RWPE1 (cell line): ENCODE measurements at regions not wholly inside any gene's neighbourhood (a gene's known extent, or its start where the extent isn't known, plus 50 kb on each side); places are given as distances from the start of the nearest gene placed in this dataset.

ENCODE experiments used
- CTCF ChIA-PET: fragments of 350-600 bp; sonication (Branson Sonifier 250); formaldehyde crosslinking; extraction: SDS; loops from one replicate; lab custom pipeline; 2021; lab: Yijun Ruan, JAX
- POLR2A ChIA-PET: fragments of 400-600 bp; formaldehyde crosslinking; extraction: SDS; loops from one replicate; lab custom pipeline; 2020; ENCODE audit warnings: antibody characterized with exemption; ENCODE audit not compliant: low non-redundant PET; lab: Yijun Ruan, JAX
- DNase-seq: peaks from one replicate; pipeline ENCODE4 v3.0.0; 2012; ENCODE audit warnings: low spot score
- H3K27ac ChIP-seq: fragments of 450-650 bp; 2 replicates; pipeline ENCODE4 v1.5.1; 2017
- CTCF ChIP-seq: fragments of 450-650 bp; conservative IDR thresholded peaks from 2 replicates; pipeline ENCODE4 v1.5.1; 2017; ENCODE audit warnings: low read depth, mild to moderate bottlenecking

GRCh38 chr2:56484906-56485305 lies 301.1 kb downstream of the CCDC85A start:
- ChIA-PET POLR2A (no interaction called here), CTCF (no interaction called here)
- H3K27ac ChIP-seq: no peak overlapping the region
- TF ChIP-seq CTCF: no peak
- no peak for DNase-seq

GRCh38 chr2:56500317-56500716 lies 316.5 kb downstream of the CCDC85A start:
- DNase-seq: no peak
- ChIA-PET POLR2A (no interaction called here), CTCF (no interaction called here)
- H3K27ac ChIP-seq: no peak overlapping the region
- TF ChIP-seq CTCF: no peak

DNA sequence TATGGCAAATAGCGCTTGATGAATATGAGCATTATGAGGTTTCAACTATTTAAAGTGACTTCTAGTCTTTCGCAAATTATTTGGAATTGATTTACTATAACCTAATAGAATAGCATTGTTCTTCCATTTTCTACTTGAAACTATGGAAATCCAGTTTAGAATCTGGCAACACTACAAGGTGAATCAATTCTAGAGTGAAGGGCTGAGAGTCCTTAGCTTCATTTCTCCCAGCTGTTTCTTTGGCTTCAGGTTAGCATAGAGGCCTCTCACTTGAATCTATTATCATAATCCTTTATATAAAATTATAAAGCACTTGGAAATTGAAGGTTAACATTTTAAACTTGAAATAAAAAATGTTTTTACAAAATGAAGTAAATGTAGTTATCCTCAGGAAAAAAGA lies 318.8 kb downstream of the CCDC85A start:
- no peak for TF ChIP-seq CTCF
- DNase-seq: no peak
- ChIA-PET POLR2A (no interaction called here), CTCF (no interaction called here)
- H3K27ac ChIP-seq: no peak overlapping the region

- CTCF ChIA-PET: no interaction called here
- no peak overlapping the region for H3K27ac ChIP-seq
- TF ChIP-seq CTCF: no peak
- DNase-seq: no peak
- POLR2A ChIA-PET: no interaction called here
Observed at GRCh38 chr2:56505885-56506284, 322.1 kb downstream of the CCDC85A start.

DNA sequence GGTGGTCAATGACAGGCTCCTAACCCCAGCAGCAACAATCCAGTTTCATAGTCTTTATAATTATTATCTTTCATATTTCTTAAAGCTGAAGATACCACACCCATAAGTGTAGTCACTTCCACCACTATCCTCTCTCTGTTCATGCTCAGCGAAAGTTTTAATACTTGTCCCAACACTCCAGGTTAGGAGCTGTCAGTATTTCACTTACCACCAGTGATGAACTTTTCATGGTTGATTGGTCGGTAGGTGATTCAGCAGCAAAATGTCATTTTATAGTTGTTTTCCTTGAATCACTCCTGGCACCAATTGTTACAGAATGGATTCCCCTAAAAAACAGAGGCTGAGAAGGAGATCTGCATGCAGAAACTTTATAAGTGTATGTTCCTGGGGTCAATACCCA lies 324.9 kb downstream of the CCDC85A start:
- DNase-seq: no peak
- CTCF ChIA-PET: no interaction called here
- no peak overlapping the region for H3K27ac ChIP-seq
- POLR2A ChIA-PET: no interaction called here
- no peak for TF ChIP-seq CTCF

DNA sequence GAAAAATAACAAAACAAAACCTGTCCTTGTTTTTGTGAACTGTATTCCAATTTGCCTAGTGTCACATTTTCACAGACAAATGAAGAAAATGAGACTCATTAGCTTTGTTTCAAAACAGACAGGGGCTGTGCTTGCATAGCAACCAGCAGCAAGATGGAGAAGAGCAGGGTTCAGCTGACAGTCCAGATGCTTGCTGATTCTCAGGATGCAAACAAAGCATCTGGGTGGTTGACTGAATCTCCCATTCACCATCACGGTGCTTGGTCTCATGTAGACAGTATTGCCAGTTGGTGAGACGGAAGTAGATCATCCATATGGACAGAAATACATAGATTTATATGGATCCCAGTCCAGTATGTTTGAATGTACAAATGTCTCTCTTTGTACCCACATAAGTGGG lies 326.8 kb downstream of the CCDC85A start:
- POLR2A ChIA-PET: no interaction called here
- DNase-seq: no peak
- H3K27ac ChIP-seq: no peak overlapping the region
- CTCF ChIA-PET: interaction anchor here (0.6 kb wide), 1 partner anchor 1419 kb away, joined by 4 read pairs; no protein-coding TSS in a partner anchor
- no peak for TF ChIP-seq CTCF

DNA sequence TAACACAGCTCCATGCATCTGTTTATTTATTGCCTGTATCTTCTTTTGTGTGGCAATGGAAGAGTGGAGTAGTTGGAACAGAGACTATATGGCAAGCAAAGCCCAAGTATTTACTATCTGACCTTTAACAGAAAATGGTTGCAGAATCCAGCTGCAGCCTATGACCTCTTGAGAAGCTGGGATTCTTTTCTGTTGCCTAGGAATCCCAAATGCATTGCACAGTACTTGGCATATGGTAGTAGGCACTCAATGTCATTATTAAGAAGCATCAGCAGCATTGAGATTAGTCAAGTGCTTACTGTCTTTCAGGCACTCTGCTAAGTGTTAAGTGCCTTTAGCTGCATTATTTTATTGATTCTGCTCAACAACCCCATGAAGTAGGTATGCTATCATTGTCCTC lies 331.6 kb downstream of the CCDC85A start:
- H3K27ac ChIP-seq: no peak overlapping the region
- DNase-seq: no peak
- no peak for TF ChIP-seq CTCF
- POLR2A ChIA-PET: no interaction called here
- CTCF ChIA-PET: no interaction called here
